ENCODE measurements at regions not wholly inside any gene's neighbourhood (a gene's known extent, or its start where the extent isn't known, plus 50 kb on each side); places are given as distances from the start of the nearest gene placed in this dataset.

GRCh38 chrX:68896581-68896980 is 67.8 kb downstream of the EFNB1 start:
- Histone ChIP-seq H3K36me3 (no peaks in the 10 kb centered on the region), H3K4me1 (peaks cover 24% of the 10 kb centered on the region), H3K27ac (no peak overlapping the region), H3K4me3 (no peak overlapping the region), H3K27me3 (no peaks in the 10 kb centered on the region), H3K9me3 (no peaks in the 10 kb centered on the region)
- no peak for DNase-seq (ENCODE audit: extremely low spot score in 2 of 2)
- intact Hi-C loops (cut with DNase I): no loop called here
- TF ChIP-seq, protein P1, sequence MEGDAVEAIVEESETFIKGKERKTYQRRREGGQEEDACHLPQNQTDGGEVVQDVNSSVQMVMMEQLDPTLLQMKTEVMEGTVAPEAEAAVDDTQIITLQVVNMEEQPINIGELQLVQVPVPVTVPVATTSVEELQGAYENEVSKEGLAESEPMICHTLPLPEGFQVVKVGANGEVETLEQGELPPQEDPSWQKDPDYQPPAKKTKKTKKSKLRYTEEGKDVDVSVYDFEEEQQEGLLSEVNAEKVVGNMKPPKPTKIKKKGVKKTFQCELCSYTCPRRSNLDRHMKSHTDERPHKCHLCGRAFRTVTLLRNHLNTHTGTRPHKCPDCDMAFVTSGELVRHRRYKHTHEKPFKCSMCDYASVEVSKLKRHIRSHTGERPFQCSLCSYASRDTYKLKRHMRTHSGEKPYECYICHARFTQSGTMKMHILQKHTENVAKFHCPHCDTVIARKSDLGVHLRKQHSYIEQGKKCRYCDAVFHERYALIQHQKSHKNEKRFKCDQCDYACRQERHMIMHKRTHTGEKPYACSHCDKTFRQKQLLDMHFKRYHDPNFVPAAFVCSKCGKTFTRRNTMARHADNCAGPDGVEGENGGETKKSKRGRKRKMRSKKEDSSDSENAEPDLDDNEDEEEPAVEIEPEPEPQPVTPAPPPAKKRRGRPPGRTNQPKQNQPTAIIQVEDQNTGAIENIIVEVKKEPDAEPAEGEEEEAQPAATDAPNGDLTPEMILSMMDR (IDR thresholded peaks at IDR 0.05): no peak
- TF ChIP-seq POLR2AphosphoS5 (IDR thresholded peaks at IDR 0.05; ENCODE audit: insufficient read depth in 1 of 2, low read depth in 1 of 2) (no peak), POLR2A (IDR thresholded peaks at IDR 0.05) (no peak)

GRCh38 chrX:68895778-68896177 is 67.0 kb downstream of the EFNB1 start:
- Histone ChIP-seq H3K27ac (peak overlapping the region; percentile 74), H3K27me3 (no peaks in the 10 kb centered on the region), H3K4me3 (no peak overlapping the region), H3K4me1 (peaks cover 24% of the 10 kb centered on the region), H3K36me3 (no peaks in the 10 kb centered on the region), H3K9me3 (no peaks in the 10 kb centered on the region)
- TF ChIP-seq POLR2A (IDR thresholded peaks at IDR 0.05): no peak
- TF ChIP-seq POLR2AphosphoS5 (IDR thresholded peaks at IDR 0.05; ENCODE audit: insufficient read depth in 1 of 2, low read depth in 1 of 2): no peak
- TF ChIP-seq, protein P1 (IDR thresholded peaks at IDR 0.05): no peak
- intact Hi-C loops (cut with DNase I): no loop called here
- DNase-seq (ENCODE audit: extremely low spot score in 2 of 2): no peak

- DNase-seq (ENCODE audit: extremely low spot score in 2 of 2): no peak
These were observed 66.5 kb downstream of the EFNB1 start for GRCh38 chrX:68895341-68895755.

DNA sequence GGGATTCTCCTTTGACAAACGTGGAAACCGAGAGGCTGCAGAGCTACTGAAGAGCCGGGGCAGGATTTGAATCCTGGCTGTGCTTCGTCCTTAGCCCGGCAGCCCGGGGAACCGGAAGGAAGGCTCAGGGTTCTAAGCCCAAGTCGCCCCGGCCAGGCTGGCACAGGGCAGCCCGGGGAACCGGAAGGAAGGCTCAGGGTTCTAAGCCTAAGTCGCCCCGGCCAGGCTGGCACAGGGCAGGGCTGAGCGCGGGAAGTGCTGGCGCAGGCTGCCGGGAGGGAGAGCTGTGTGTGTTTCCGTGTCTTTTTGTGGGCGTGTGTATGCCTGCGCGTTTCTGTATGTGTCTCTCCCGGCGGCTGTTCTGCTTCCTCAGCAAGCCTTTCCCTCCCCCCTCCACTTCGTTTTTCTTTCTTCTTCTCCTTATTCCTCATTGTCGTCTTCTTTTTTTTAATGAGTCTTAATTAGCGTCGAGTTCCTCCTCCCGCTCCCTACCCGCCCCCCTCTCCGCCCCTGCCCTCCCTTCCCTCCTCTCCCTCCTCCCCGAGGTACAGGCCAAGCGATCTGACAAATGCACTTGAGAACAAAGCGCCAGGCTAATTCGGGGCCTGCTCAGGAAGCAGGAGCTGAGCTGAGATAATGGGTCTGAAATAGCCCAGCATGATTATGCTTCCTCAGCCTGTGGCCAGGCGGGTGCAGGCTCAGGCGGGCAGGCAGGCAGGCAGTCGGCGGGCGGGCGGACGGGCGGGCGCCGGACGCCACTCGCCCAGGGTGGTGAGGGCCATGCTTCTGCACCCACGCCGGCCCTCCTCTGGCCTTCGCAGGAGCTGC is 65.9 kb downstream of the EFNB1 start:
- peak overlapping the region; percentile 15 to 20 for H3K4me3 ChIP-seq
- intact Hi-C loops (cut with DNase I): no loop called here
- TF ChIP-seq POLR2A (IDR thresholded peaks at IDR 0.05) (no peak), POLR2AphosphoS5 (IDR thresholded peaks at IDR 0.05; ENCODE audit: insufficient read depth in 1 of 2, low read depth in 1 of 2) (peak in 1 of 2 donors; percentile 23)
- no peaks in the 10 kb centered on the region for H3K36me3 ChIP-seq
- H3K4me1 ChIP-seq: peaks cover 24% of the 10 kb centered on the region
- H3K9me3 ChIP-seq: no peaks in the 10 kb centered on the region
- DNase-seq (ENCODE audit: extremely low spot score in 2 of 2): no peak
- H3K27me3 ChIP-seq: no peaks in the 10 kb centered on the region
- peak overlapping the region; percentile 74 for H3K27ac ChIP-seq

More at GRCh38 chrX:68895341-68895755, 66.5 kb downstream of the EFNB1 start:
- H3K27me3 ChIP-seq: no peaks in the 10 kb centered on the region
- peaks cover 24% of the 10 kb centered on the region for H3K4me1 ChIP-seq
- no peak overlapping the region for H3K4me3 ChIP-seq
- H3K9me3 ChIP-seq: no peaks in the 10 kb centered on the region
- TF ChIP-seq, protein P1 (IDR thresholded peaks at IDR 0.05): no peak
- TF ChIP-seq POLR2AphosphoS5 (IDR thresholded peaks at IDR 0.05; ENCODE audit: insufficient read depth in 1 of 2, low read depth in 1 of 2): no peak
- peak overlapping the region; percentile 74 for H3K27ac ChIP-seq
- H3K36me3 ChIP-seq: no peaks in the 10 kb centered on the region
- intact Hi-C loops (cut with DNase I): no loop called here

- peaks cover 24% of the 10 kb centered on the region for H3K4me1 ChIP-seq
- H3K4me3 ChIP-seq: peak overlapping the region; percentile 15 to 20
- TF ChIP-seq POLR2AphosphoS5 (IDR thresholded peaks at IDR 0.05; ENCODE audit: insufficient read depth in 1 of 2, low read depth in 1 of 2) (no peak), POLR2A (IDR thresholded peaks at IDR 0.05) (no peak)
- TF ChIP-seq, protein P1 (IDR thresholded peaks at IDR 0.05): no peak
- DNase-seq (ENCODE audit: extremely low spot score in 2 of 2): no peak
- no peaks in the 10 kb centered on the region for H3K36me3 ChIP-seq
- no peaks in the 10 kb centered on the region for H3K9me3 ChIP-seq
- no peaks in the 10 kb centered on the region for H3K27me3 ChIP-seq
- H3K27ac ChIP-seq: peak overlapping the region; percentile 74
- intact Hi-C loops (cut with DNase I): no loop called here
These were observed 65.3 kb downstream of the EFNB1 start for GRCh38 chrX:68894142-68894512.
